Heart left ventricle (tissue), 13 donors: ENCODE measurements at regions not wholly inside any gene's neighbourhood (a gene's known extent, or its start where the extent isn't known, plus 50 kb on each side); places are given as distances from the start of the nearest gene placed in this dataset.

Experiments used
- POLR2A ChIP-seq, 2 donors: fragments of 450-650 bp; IDR thresholded peaks; one replicate each; pipeline ENCODE4 v1.6.1; 2017; ENCODE audit warnings: antibody characterized with exemption in 2 of 2, mild to moderate bottlenecking in 2 of 2, moderate library complexity in 2 of 2
- TF ChIP-seq, protein P1 (sequence below), 12 donors: fragments of 200-600 bp; sonication (generic) in 4 of 12; IDR thresholded peaks; one replicate each; pipeline versions ENCODE4 v1.5.0 to v1.8.0; 2018 to 2022; ENCODE audit warnings: antibody characterized with exemption in 12 of 12, mild to moderate bottlenecking in 5 of 12
- donor health status: ischemic (EF 13 %, LVEDD 7.1; RV severe dilation, severe dysfunction).
- donor health status: DM: no; HTN: yes; CAD: no.
- donor health status: DM: no; HTN: no; CAD: no.
- donor health status: ischemic (EF 25% LVEDD 6.9; RV normal size, moderate dysfunction).
- donor health status: ischemic (EF 25% LVEDD 5.7; RV mildly dilated, moderate dysfunction).
- donor health status: ischemic (EF 35%, LVEDD 5.7; RV mildly dilated, moderate dysfunction).
- donor health status: nonischemic (EF 11% LVEDD 7.7; RV severe dilation, severe dysfunction).
- donor health status: DM: yes; HTN: yes; CAD: no.
- donor health status: PGD.
- donor health status: ischemic (EF 29% LVEDD 5.4; RV normal size, mild dysfunction).
- donor health status: nonischemic (EF 23%, LVEDD 6.1; RV moderate dilation, normal function).

DNA sequence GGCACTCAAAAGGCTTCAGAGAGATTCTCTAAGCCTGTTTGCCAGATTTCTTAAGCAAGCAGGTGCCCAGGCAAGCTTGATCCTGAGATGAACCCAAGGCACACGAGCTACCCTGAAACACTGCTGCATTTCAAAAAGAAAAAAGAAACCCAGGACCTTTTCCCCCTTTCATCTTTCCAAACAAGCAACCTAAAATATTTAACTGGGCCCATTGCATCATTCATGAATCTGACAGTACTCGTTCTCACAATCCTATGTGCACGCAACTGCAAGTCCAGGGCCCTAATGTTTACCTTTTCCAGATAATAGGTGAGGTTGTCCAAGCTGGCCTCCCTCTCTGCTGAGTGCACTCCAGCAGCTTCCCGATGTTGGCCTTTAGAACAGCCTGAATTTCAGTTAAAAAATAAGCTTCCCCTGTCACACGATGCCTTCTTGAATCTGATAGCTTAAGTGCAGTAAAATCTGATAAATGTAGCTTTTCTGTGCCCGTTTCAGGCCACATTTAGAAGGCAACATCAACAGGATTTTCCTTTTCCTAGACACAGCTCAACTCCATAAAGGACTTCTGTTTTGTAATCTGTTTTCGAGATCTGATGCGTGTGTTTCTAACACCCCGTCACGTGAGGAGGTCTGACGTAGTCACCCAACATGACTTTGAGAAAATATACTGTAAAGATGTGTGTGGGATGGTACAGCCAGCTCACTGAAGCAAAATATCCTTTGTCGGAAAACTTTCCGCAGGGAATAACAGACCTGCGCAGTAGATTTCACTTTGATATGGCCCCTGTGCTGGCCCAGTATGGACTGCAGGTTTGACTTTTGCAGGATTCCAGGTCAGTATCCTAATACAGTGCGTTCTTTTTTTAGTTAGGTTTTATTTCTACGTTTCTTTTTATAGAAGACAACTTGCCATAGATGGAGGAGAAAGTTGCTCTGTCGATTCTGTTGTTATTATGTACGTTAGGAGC, 55.1 kb upstream of the RASA2 start:
- TF ChIP-seq POLR2A (IDR thresholded peaks at IDR 0.05), result no peak
- TF ChIP-seq, protein P1, sequence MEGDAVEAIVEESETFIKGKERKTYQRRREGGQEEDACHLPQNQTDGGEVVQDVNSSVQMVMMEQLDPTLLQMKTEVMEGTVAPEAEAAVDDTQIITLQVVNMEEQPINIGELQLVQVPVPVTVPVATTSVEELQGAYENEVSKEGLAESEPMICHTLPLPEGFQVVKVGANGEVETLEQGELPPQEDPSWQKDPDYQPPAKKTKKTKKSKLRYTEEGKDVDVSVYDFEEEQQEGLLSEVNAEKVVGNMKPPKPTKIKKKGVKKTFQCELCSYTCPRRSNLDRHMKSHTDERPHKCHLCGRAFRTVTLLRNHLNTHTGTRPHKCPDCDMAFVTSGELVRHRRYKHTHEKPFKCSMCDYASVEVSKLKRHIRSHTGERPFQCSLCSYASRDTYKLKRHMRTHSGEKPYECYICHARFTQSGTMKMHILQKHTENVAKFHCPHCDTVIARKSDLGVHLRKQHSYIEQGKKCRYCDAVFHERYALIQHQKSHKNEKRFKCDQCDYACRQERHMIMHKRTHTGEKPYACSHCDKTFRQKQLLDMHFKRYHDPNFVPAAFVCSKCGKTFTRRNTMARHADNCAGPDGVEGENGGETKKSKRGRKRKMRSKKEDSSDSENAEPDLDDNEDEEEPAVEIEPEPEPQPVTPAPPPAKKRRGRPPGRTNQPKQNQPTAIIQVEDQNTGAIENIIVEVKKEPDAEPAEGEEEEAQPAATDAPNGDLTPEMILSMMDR (IDR thresholded peaks at IDR 0.05), result no peak
